H1 (cell line): ENCODE measurements at regions not wholly inside any gene's neighbourhood (a gene's known extent, or its start where the extent isn't known, plus 50 kb on each side); places are given as distances from the start of the nearest gene placed in this dataset.

Experiments used
- CHD2 ChIP-seq: IDR thresholded peaks from 2 replicates; pipeline ENCODE4 v1.6.1; 2012; ENCODE audit warnings: low read length, improper control_type of control experiment
- TEAD4 ChIP-seq: IDR thresholded peaks from 2 replicates; pipeline ENCODE4 v1.6.1; 2012; ENCODE audit warnings: low read depth, low read length, inconsistent platforms, mixed read lengths
- TF ChIP-seq, protein P1 (sequence below): fragments of 300-600 bp; sonication (generic); IDR thresholded peaks from 2 replicates; pipeline ENCODE4 v1.7.1; 2012; ENCODE audit warnings: low read length, moderate library complexity, mild to moderate bottlenecking, inconsistent platforms; ENCODE audit not compliant: insufficient replicate concordance
- TF ChIP-seq, protein P2 (sequence below): IDR thresholded peaks from 2 replicates; pipeline ENCODE4 v1.6.1; 2012; ENCODE audit warnings: inconsistent platforms

DNA sequence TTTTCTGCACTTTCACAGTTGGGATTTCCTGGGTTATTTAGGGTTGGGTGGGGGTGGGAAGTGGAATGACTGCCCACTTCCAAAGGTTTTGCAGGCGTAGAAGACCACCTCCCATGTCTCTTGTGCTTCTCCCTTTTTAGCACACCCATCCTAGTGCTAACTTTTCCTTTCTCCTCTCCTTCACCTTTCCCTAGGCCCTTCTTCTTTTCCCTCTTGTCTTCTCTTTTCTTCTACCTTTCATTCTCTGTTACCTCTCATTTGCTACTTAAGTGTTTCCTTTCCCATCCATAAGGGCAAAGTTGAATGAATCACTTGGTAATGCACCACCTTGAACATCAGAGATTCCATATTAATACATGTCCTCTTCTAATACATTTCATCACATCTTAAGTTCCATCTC, 105.0 kb upstream of the ZNF184 start (continued):
- TF ChIP-seq, protein P1, sequence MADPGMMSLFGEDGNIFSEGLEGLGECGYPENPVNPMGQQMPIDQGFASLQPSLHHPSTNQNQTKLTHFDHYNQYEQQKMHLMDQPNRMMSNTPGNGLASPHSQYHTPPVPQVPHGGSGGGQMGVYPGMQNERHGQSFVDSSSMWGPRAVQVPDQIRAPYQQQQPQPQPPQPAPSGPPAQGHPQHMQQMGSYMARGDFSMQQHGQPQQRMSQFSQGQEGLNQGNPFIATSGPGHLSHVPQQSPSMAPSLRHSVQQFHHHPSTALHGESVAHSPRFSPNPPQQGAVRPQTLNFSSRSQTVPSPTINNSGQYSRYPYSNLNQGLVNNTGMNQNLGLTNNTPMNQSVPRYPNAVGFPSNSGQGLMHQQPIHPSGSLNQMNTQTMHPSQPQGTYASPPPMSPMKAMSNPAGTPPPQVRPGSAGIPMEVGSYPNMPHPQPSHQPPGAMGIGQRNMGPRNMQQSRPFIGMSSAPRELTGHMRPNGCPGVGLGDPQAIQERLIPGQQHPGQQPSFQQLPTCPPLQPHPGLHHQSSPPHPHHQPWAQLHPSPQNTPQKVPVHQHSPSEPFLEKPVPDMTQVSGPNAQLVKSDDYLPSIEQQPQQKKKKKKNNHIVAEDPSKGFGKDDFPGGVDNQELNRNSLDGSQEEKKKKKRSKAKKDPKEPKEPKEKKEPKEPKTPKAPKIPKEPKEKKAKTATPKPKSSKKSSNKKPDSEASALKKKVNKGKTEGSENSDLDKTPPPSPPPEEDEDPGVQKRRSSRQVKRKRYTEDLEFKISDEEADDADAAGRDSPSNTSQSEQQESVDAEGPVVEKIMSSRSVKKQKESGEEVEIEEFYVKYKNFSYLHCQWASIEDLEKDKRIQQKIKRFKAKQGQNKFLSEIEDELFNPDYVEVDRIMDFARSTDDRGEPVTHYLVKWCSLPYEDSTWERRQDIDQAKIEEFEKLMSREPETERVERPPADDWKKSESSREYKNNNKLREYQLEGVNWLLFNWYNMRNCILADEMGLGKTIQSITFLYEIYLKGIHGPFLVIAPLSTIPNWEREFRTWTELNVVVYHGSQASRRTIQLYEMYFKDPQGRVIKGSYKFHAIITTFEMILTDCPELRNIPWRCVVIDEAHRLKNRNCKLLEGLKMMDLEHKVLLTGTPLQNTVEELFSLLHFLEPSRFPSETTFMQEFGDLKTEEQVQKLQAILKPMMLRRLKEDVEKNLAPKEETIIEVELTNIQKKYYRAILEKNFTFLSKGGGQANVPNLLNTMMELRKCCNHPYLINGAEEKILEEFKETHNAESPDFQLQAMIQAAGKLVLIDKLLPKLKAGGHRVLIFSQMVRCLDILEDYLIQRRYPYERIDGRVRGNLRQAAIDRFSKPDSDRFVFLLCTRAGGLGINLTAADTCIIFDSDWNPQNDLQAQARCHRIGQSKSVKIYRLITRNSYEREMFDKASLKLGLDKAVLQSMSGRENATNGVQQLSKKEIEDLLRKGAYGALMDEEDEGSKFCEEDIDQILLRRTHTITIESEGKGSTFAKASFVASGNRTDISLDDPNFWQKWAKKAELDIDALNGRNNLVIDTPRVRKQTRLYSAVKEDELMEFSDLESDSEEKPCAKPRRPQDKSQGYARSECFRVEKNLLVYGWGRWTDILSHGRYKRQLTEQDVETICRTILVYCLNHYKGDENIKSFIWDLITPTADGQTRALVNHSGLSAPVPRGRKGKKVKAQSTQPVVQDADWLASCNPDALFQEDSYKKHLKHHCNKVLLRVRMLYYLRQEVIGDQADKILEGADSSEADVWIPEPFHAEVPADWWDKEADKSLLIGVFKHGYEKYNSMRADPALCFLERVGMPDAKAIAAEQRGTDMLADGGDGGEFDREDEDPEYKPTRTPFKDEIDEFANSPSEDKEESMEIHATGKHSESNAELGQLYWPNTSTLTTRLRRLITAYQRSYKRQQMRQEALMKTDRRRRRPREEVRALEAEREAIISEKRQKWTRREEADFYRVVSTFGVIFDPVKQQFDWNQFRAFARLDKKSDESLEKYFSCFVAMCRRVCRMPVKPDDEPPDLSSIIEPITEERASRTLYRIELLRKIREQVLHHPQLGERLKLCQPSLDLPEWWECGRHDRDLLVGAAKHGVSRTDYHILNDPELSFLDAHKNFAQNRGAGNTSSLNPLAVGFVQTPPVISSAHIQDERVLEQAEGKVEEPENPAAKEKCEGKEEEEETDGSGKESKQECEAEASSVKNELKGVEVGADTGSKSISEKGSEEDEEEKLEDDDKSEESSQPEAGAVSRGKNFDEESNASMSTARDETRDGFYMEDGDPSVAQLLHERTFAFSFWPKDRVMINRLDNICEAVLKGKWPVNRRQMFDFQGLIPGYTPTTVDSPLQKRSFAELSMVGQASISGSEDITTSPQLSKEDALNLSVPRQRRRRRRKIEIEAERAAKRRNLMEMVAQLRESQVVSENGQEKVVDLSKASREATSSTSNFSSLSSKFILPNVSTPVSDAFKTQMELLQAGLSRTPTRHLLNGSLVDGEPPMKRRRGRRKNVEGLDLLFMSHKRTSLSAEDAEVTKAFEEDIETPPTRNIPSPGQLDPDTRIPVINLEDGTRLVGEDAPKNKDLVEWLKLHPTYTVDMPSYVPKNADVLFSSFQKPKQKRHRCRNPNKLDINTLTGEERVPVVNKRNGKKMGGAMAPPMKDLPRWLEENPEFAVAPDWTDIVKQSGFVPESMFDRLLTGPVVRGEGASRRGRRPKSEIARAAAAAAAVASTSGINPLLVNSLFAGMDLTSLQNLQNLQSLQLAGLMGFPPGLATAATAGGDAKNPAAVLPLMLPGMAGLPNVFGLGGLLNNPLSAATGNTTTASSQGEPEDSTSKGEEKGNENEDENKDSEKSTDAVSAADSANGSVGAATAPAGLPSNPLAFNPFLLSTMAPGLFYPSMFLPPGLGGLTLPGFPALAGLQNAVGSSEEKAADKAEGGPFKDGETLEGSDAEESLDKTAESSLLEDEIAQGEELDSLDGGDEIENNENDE: no peak
- no peak for TF ChIP-seq TEAD4
- TF ChIP-seq CHD2: no peak
- TF ChIP-seq, protein P2, sequence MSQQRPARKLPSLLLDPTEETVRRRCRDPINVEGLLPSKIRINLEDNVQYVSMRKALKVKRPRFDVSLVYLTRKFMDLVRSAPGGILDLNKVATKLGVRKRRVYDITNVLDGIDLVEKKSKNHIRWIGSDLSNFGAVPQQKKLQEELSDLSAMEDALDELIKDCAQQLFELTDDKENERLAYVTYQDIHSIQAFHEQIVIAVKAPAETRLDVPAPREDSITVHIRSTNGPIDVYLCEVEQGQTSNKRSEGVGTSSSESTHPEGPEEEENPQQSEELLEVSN: no peak
